Endothelial cell of umbilical vein (primary cell): ENCODE measurements at regions not wholly inside any gene's neighbourhood (a gene's known extent, or its start where the extent isn't known, plus 50 kb on each side); places are given as distances from the start of the nearest gene placed in this dataset.

Experiments
- BruUV-seq: library from RNA; stranded (reverse); fragments of 400-500 nt; replicated peaks from 2 replicates; lab custom pipeline; 2021; lab: Mats Ljungman, UMichigan
- CTCF ChIA-PET: fragments of 300-600, 350-600 bp; sonication (Branson Sonifier 250); formaldehyde crosslinking; loops from one replicate; lab custom pipeline; 2021; ENCODE audit warnings: antibody characterized with exemption, inconsistent platforms; lab: Charles Lee
- POLR2A ChIA-PET: fragments of 300-600, 350-600 bp; sonication (Branson Sonifier 250); formaldehyde crosslinking; loops from one replicate; lab custom pipeline; 2021; ENCODE audit warnings: antibody characterized with exemption, inconsistent platforms; lab: Charles Lee
- DNase-seq: peaks from one replicate; pipeline ENCODE4 v3.0.0-alpha.2; 2011; ENCODE audit warnings: low read depth, low spot score
- FAIRE-seq: peaks from 2 replicates; lab custom pipeline; 2011; peaks lifted over from hg19 to GRCh38; lab: Jason Lieb, UNC
- H2AFZ ChIP-seq: 2 replicates; pipeline ENCODE4 v1.6.0; 2012; ENCODE audit warnings: low read depth, low read length, control low read depth, inconsistent platforms
- H3K27ac ChIP-seq: 2 replicates; pipeline ENCODE4 v1.5.1; 2011; ENCODE audit warnings: low read depth, mild to moderate bottlenecking, control low read depth, low read length, moderate library complexity; ENCODE audit not compliant: insufficient read depth
- H3K27me3 ChIP-seq, 2 experiments: 2 replicates each; pipeline versions ENCODE4 v1.6.0 to v1.6.1; 2011; ENCODE audit warnings: low read length in 2 of 2, mixed read lengths in 1 of 2; ENCODE audit not compliant: control insufficient read depth in 2 of 2, insufficient read depth in 2 of 2
- H3K36me3 ChIP-seq, 2 experiments: 2 replicates in 1 of 2; 3 replicates in 1 of 2; pipeline ENCODE4 v1.5.1; 2011; ENCODE audit warnings: low read length in 2 of 2, mild to moderate bottlenecking in 1 of 2, moderate library complexity in 1 of 2; ENCODE audit not compliant: control insufficient read depth in 2 of 2, insufficient read depth in 2 of 2; ENCODE audit errors: extremely low read depth in 1 of 2
- H3K4me1 ChIP-seq: 3 replicates; pipeline ENCODE4 v1.5.1; 2011; ENCODE audit warnings: mild to moderate bottlenecking, low read length; ENCODE audit not compliant: control insufficient read depth, insufficient read depth; ENCODE audit errors: extremely low read depth
- H3K4me2 ChIP-seq: 2 replicates; pipeline ENCODE4 v1.6.1; 2011; ENCODE audit warnings: low read length, control low read depth, mixed read lengths; ENCODE audit not compliant: insufficient read depth
- H3K4me3 ChIP-seq, 3 experiments: fragments of 200-600 bp in 1 of 3; sonication (generic), shearing (Covaris generic) in 1 of 3; replicated peaks in 1 of 3; 2 replicates each; pipeline ENCODE4 v1.5.1; 2011 to 2016; ENCODE audit warnings: control low read depth in 3 of 3, low read length in 3 of 3, mild to moderate bottlenecking in 2 of 3, inconsistent platforms in 1 of 3, low read depth in 1 of 3, moderate library complexity in 1 of 3; ENCODE audit not compliant: insufficient read depth in 1 of 3
- H3K79me2 ChIP-seq: 2 replicates; pipeline ENCODE4 v1.6.0; 2012; ENCODE audit warnings: low read length, inconsistent platforms; ENCODE audit not compliant: control insufficient read depth, insufficient read depth
- H3K9ac ChIP-seq: replicated peaks from 2 replicates; pipeline ENCODE3; 2011; ENCODE audit warnings: low read length, control low read depth; ENCODE audit not compliant: insufficient read depth; ENCODE audit errors: extremely low read depth
- H3K9me1 ChIP-seq: replicated peaks from 3 replicates; pipeline ENCODE4 v1.6.0; 2011; ENCODE audit warnings: mild to moderate bottlenecking, low read length; ENCODE audit not compliant: control insufficient read depth, insufficient read depth; ENCODE audit errors: extremely low read depth
- H3K9me3 ChIP-seq: replicated peaks from 2 replicates; pipeline ENCODE4 v1.5.1; 2012; ENCODE audit warnings: low read length, inconsistent platforms; ENCODE audit not compliant: control insufficient read depth, insufficient read depth
- H4K20me1 ChIP-seq: replicated peaks from 2 replicates; pipeline ENCODE3; 2011; ENCODE audit warnings: mild to moderate bottlenecking, low read length; ENCODE audit not compliant: control insufficient read depth, insufficient read depth; ENCODE audit errors: extremely low read depth
- EZH2 ChIP-seq: IDR thresholded peaks from 2 replicates; pipeline ENCODE4 v1.6.1; 2012; ENCODE audit warnings: borderline replicate concordance, low read depth, mild to moderate bottlenecking, moderate library complexity, low read length, inconsistent platforms; ENCODE audit not compliant: severe bottlenecking
- FOS ChIP-seq: IDR thresholded peaks from 2 replicates; pipeline ENCODE4 v1.6.1; 2011; ENCODE audit warnings: mild to moderate bottlenecking, low read length, moderate library complexity, borderline replicate concordance; ENCODE audit not compliant: insufficient read depth
- GATA2 ChIP-seq: IDR thresholded peaks from 2 replicates; pipeline ENCODE4 v1.7.0; 2011; ENCODE audit warnings: low read depth, mild to moderate bottlenecking, moderate library complexity, mixed read lengths, low read length; ENCODE audit not compliant: insufficient read length, insufficient read depth
- JUN ChIP-seq: IDR thresholded peaks from 2 replicates; pipeline ENCODE4 v1.6.1; 2011; ENCODE audit warnings: borderline replicate concordance, low read depth; ENCODE audit not compliant: insufficient read length, insufficient read depth
- MYC ChIP-seq: IDR thresholded peaks from one replicate; pipeline ENCODE4 v1.6.1; 2011; ENCODE audit warnings: mild to moderate bottlenecking, low read depth, low read length
- POLR2A ChIP-seq: IDR thresholded peaks from 2 replicates; pipeline ENCODE4 v1.6.1; 2012; ENCODE audit warnings: low read depth, mild to moderate bottlenecking, control low read depth, low read length
- POLR2AphosphoS5 ChIP-seq: IDR thresholded peaks from 2 replicates; pipeline ENCODE4 v1.6.1; 2012; ENCODE audit warnings: low read depth, mild to moderate bottlenecking, control low read depth, low read length, moderate library complexity; ENCODE audit not compliant: insufficient read depth
- dilution Hi-C: fragments of 300-500 bp; cut with MboI; formaldehyde crosslinking; loops from one replicate; pipeline ENCODE4 v1.15.0; 2019; ENCODE audit warnings: low sequenced_read_pairs; ENCODE audit not compliant: extremely low pct_ligation_motif_present
- intact Hi-C: fragments of 100-400 bp; cut with micrococcal nuclease; formaldehyde crosslinking; loops from one replicate; pipeline ENCODE4 v1.10.0; 2022
- TF ChIP-seq, protein P1 (sequence below): IDR thresholded peaks from 2 replicates; pipeline ENCODE4 v1.6.1; 2011; ENCODE audit not compliant: insufficient read depth, insufficient read length
- TF ChIP-seq, protein P2 (sequence below), 2 donors: IDR thresholded peaks; 1 replicate in 1 of 2; 2 replicates in 1 of 2; pipeline ENCODE4 v1.5.1; 2011; ENCODE audit warnings: low read length in 2 of 2, mild to moderate bottlenecking in 2 of 2, moderate library complexity in 2 of 2, control low read depth in 1 of 2, inconsistent platforms in 1 of 2, low read depth in 1 of 2; ENCODE audit not compliant: insufficient read depth in 1 of 2; ENCODE audit errors: extremely low read depth in 1 of 2

DNA sequence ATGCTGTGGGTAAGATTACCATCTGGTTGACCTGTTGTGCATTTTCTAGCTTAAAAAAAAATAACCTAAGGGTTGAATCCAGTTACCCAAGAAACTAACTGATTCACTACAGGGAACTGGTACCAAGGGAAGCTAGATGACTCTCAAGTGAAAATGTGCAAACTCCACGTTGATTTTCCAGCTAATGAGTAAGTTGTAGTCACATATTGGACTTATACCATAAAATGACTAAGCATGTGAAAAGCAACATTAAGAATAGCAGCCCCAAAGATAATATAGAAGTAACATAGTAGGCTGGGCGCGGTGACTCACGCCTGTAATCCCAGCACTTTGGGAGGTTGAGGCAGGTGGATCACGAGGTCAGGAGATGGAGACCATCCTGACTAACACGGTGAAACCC is 270.9 kb downstream of the SPRY1 start:
- Histone ChIP-seq H2AFZ (no peak overlapping the region), H3K9me3 (no peaks in the 10 kb centered on the region), H4K20me1 (no peaks in the 10 kb centered on the region), H3K4me1 (no peaks in the 10 kb centered on the region), H3K4me3 (no peak overlapping the region), H3K9me1 (no peaks in the 10 kb centered on the region), H3K4me2 (no peak overlapping the region), H3K27ac (no peak overlapping the region), H3K36me3 (no peaks in the 10 kb centered on the region), H3K27me3 (no peaks in the 10 kb centered on the region), H3K79me2 (no peaks in the 10 kb centered on the region), H3K9ac (no peak overlapping the region)
- BruUV-seq = no TSS peak
- dilution Hi-C loops = no loop called here
- intact Hi-C loops = no loop called here
- no peak for DNase-seq
- FAIRE-seq = no peak
- ChIA-PET POLR2A (interaction anchor here (0.6 kb wide), 1 partner anchor 437 kb away, joined by 3 read pairs; no protein-coding TSS in a partner anchor), CTCF (no interaction called here)
- no peak for TF ChIP-seq FOS
- TF ChIP-seq, protein P1, sequence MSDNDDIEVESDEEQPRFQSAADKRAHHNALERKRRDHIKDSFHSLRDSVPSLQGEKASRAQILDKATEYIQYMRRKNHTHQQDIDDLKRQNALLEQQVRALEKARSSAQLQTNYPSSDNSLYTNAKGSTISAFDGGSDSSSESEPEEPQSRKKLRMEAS = no peak
- no peak for TF ChIP-seq JUN
- TF ChIP-seq POLR2AphosphoS5 = no peak
- no peak for TF ChIP-seq MYC
- TF ChIP-seq GATA2 = no peak
- TF ChIP-seq EZH2 = no peak
- TF ChIP-seq, protein P2, sequence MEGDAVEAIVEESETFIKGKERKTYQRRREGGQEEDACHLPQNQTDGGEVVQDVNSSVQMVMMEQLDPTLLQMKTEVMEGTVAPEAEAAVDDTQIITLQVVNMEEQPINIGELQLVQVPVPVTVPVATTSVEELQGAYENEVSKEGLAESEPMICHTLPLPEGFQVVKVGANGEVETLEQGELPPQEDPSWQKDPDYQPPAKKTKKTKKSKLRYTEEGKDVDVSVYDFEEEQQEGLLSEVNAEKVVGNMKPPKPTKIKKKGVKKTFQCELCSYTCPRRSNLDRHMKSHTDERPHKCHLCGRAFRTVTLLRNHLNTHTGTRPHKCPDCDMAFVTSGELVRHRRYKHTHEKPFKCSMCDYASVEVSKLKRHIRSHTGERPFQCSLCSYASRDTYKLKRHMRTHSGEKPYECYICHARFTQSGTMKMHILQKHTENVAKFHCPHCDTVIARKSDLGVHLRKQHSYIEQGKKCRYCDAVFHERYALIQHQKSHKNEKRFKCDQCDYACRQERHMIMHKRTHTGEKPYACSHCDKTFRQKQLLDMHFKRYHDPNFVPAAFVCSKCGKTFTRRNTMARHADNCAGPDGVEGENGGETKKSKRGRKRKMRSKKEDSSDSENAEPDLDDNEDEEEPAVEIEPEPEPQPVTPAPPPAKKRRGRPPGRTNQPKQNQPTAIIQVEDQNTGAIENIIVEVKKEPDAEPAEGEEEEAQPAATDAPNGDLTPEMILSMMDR (IDR thresholded peaks at IDR 0.05; ENCODE audit: extremely low read depth in 1 of 2, insufficient read depth in 1 of 2, low read depth in 1 of 2, low read length in 2 of 2) = no peak
- no peak for TF ChIP-seq POLR2A
